Pulmonary artery endothelial cell (primary cell): ENCODE measurements at regions not wholly inside any gene's neighbourhood (a gene's known extent, or its start where the extent isn't known, plus 50 kb on each side); places are given as distances from the start of the nearest gene placed in this dataset.
"Not testable (repeated sequence)": the region's sequence is repeated elsewhere in the genome, so short reads cannot be mapped to it uniquely, and the experiment has no call there.

Experiments used
- DNase-seq: peaks from one replicate; pipeline ENCODE4 v3.0.0-alpha.2; 2011; ENCODE audit warnings: low read depth, low spot score

DNA sequence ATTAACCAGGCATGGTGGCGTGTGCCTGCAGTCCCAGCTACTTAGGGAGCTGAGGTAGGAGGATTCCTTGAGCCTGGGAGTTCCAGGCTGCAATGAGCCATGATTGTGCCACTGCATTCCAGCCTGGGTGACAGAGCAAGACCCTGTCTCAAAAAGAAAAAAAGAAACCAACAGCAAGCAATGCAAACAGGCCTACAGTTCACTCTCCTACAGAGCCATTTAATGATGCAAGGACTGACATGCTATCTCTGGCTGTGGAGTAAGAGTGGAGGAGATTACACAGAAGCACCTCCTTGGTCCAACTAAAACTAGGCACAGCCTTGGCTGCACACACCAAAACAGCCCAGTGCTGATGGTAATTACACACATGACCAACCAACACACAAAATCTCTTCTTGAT, 127.5 kb upstream of the SOD1 start:
- no peak for DNase-seq

DNA sequence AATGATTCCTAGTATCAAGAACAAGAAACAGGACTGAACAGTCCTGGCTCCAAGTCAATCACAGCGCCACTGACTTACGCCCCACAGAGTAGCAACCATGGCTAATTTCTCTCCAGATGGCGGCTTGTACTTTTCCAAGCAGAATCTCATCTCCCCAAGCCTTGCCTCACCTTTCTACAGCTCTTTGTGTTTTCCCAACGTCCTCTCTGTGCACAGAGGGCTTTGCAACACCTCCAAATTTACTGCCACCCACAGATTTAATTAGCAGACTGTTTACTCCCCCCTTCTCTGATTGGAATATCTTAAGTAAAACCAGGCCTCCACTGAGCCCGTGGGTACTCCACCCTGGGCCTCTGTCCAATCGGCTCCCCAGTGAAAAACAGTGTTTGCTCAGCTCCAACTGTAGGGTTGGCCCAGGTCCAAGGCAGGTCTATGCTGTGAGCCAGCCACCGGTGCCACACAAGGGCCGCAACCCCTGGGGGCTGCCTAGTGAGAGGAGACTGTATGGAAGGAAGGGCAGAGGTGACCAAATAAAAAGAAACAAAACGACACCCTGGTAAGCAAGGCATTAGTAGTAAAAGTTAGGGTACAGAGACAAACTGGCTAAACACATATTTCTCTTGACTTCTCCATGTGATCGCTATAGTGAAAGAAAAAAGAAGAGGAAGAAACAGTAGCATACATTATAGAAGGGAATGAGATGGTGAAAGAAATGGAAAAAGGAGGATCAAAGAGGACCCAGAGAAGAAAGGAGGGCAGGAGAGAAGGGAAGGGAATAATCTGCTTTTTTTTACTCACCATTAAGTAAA, 128.4 kb upstream of the SOD1 start:
- DNase-seq, result no peak

DNA sequence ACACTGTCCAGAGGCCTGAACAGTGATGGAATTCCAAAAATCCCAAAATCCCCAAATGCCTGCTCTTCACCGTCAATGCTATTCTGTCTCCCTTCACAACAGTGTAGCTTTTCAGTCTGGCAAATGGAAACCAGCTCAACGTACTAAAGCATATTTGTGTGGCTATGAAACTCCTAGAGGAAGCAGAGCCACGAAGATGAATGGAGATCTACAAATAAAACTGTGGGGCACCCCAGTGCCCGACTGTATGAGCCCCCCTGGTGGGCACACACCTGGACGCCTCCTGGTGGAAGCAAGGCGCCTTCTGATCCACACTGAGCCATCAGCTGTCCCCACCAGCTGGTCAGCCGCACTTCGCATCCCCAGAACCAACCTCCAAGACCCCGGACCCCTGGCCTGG, 129.1 kb upstream of the SOD1 start:
- DNase-seq, result no peak

DNA sequence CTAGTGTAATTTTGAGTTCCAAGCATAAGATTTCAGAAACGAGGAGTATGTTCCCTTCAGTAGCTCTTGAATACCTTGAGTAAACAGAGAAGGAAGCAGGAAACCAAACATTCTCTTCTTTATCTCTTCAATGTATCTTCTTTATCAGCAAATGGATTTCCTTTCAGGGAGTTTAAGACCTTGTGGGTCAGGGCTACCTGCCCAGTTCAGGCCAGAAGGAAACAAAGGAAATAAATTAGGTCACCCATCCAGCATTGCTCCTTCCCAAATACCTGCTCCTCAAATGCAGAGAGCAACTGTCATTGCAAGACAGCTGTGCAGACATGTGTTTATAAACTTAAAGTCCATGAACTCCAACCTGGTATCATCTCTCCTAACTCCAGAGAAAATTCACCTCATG, 130.1 kb upstream of the SOD1 start:
- DNase-seq, result no peak

DNA sequence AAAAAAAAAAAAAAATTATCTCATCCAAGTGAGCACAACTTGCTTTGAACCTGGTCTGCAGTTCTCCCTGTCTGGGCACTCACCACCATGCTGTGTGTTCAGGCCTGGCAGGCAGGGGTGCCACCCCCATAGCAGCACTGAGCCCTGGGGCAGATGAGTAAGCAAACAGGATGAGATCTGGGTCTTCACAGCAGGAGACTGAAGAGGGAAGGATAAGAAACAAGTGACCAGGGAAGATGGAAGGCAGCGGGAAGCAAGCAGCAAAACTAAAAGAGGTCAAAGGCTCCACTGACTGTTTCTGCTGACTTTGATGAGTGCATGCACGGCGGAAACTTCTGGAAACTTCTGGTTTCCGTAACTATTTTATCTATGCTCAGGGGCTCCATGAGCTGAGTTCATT, 133.5 kb upstream of the SOD1 start:
- no peak for DNase-seq

DNA sequence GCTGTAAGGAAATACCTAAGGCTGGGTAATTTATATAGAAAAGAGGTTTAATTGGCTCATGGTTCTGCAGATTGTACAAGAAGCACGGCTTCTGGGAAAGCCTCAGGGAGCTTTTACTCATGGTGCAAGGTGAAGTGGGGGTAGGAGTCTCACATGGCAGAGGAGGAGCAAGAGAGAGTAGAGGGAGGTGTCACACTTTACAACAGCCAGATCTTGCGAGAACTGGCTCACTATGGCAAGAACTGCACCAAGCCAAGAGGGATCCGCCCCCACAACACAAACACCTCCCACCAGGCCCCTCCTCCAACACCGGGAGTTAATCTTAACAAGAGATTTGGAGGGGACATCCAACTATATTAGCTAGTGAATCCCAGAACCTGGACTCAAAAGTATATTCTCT, 135.4 kb upstream of the SOD1 start:
- DNase-seq, result no peak

DNA sequence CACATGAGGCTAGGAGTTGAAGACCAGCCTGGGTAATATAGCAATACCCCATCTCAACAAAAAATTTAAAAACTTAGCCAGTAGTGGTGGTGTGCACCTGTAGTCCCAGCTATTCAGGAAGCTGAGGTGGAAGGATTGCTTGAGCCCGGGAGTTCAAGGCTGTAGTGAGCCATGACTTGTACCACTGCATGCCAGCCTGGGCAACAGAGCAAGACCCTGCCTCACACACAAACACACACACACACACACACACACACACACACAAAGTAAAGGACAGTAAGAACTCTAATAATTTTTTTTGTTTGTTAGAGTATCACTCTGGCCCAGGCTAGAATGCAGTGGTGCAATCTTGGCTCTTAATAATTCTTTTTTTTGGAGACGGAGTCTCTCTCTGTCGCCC, 138.0 kb upstream of the SOD1 start:
- DNase-seq, result no peak

DNA sequence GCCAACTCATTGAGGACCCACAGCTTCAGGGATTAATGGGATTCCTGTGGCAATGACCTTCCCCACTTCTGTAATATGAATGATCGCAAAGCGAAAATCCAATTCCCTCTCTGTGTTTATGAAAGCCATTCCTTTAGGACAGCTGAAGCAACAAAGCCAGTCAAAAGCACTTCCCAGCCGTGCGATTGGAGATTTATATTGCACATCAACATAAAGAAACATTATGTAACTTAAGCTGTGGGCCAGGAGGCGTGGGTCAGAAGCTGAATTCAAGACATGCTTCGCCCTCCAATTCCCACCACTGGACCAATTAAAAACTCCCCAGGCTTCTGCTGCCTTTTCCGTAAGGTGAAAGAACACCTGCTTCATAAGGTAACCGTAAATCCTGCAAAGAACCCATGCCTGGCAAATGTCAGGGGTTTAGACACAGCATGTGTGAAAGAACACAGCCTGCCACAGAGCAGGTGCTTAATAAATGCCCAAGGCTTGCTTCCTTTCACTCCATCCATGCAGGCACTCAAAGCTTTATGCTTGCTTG, 138.9 kb upstream of the SOD1 start:
- no peak for DNase-seq

DNA sequence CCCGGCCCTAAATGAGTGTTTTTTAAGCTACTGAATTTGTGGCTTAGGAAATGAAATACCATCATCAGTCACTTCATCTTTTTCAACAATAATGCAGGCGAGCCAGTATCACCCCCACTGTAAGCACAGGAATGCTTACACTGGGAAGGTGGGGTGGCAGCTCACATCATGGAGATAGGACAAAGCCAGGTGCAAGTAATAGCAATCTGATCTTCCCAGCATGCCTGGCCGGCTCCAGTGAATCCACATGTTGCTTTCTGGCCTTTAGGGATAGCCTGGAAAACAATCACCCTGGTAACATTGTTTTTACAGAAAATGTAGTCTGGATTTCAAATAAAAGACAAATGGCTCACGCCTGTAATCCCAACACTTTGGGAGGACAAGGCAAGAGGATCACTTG, 140.9 kb upstream of the SOD1 start:
- DNase-seq, result no peak

DNA sequence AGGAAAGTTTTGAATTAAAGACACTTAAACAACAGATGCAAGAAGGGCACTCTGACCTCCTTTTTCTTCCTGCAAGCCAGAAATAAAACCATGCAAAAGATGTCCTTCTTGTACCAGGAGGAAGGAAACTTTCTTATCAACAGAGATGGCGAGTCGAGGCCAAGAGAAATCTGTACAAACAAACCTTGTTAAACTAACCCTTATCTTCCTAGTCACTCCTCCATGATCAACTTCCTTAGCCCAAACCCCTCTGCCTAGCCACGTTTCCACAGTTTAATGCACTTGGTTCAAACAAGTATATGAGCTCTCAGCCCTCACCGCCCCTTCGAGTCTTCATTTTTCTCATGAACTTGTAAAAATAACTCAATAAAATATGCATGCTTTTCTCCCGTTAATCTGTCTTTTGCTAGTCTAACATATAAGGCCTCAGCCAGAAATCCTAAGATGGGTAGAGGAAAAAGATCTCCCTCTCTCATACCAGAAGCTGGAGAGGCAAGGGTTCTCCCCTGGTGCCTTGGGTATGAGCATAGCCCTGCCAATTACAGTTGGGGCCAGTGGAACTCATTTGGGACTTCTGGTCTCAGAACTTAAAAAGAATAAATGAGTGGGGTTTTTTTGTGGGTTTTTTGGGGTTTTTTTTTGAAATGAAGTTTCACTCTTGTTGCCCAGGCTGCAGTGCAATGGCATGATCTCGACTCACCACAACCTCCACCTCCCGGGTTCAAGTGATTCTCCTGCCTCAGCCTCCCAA, 141.7 kb upstream of the SOD1 start:
- DNase-seq, result no peak

DNA sequence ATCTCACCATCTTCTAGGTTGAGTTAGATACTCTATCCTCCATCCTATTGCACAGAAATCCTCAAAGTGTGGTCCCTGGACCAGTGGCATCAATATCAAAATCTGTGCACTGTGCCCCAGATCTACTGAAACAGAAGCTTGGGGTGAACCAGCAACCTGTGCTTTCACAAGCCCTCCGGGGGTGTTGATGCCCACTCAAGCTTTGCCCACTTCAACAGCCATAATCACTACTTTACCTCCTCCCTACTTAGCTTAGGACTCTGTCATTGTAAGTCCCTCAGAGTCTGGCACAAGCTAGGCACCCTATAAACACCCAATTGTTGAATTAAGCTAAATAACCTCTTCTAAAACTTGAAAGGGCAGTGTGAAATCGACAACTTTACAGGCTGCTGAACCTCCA, 144.2 kb upstream of the SOD1 start:
- DNase-seq, result no peak

DNA sequence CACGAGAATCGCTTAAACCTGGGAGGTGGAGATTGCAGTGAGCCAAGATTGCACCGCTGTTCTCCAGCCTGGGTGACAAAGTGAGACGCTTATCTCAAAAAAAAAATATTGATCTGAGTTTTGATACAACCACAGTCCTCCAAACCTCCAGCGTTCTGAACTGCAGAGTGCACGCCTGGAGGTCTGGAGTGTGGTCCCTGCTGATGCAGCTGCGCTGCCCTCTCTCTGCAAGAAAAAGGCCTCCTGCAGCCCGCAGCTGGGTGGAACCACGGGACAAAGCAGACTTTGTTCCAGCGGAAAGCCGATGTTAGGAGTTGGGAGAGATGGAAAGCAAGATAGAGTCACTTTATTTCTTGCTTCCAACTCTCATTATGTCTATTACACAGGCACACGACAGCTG, 144.9 kb upstream of the SOD1 start:
- no peak for DNase-seq

DNA sequence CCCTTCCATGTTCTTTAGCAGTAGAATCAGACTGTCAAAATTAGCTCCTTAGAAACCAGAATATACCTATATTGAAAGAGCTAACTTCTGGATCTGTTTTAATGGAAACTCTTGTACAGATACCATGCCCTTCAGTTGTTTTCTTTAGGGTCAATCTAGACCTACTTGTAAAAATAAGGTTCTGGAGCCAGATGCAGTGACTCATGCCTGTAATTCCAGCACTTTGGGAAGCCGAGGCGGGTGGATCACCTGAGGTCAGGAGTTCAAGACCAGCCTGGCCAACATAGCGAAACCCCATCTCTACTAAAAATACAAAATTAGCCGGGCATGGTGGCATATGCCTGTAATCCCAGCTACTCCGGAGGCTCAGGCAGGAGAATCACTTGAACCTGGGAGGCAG, 146.0 kb upstream of the SOD1 start:
- not testable (repeated sequence) for DNase-seq

DNA sequence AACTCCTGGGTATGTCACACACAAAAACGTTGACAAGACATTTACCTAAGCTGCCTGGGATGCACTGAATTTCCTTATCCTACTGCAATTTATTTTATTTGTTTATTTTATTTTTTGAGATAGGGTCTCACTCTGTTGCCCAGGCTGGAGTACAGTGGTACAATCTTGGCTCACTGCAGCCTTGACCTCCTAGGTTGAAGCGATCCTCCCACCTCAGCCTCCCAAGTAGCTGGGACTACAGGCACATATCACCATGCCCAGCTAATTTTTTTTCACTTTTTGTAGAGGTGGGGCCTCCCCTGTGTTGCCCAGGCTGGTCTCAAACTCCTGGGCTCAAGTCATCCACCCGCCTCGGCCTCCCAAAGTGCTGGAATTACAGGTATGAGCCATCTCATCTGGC, 147.5 kb upstream of the SOD1 start:
- not testable (repeated sequence) for DNase-seq

DNA sequence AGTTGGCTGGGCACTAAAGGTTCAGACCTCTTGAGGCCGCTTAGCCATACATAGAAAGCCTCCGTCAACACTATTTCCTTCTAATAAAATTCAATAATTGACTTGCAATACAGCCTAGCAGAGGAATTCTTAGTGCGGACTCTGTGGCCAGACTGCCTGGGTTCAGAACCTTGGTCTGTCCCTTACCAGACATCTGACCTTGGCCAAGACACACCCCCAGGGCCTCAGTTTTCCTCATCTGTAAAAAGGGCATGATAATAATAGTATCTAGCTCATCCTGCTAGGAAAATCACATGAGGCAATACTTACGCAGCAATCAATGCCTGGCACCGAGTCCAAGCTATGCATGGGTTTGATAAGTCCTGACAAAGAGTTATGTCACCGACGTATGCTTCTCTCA, 148.2 kb upstream of the SOD1 start:
- DNase-seq, result no peak

DNA sequence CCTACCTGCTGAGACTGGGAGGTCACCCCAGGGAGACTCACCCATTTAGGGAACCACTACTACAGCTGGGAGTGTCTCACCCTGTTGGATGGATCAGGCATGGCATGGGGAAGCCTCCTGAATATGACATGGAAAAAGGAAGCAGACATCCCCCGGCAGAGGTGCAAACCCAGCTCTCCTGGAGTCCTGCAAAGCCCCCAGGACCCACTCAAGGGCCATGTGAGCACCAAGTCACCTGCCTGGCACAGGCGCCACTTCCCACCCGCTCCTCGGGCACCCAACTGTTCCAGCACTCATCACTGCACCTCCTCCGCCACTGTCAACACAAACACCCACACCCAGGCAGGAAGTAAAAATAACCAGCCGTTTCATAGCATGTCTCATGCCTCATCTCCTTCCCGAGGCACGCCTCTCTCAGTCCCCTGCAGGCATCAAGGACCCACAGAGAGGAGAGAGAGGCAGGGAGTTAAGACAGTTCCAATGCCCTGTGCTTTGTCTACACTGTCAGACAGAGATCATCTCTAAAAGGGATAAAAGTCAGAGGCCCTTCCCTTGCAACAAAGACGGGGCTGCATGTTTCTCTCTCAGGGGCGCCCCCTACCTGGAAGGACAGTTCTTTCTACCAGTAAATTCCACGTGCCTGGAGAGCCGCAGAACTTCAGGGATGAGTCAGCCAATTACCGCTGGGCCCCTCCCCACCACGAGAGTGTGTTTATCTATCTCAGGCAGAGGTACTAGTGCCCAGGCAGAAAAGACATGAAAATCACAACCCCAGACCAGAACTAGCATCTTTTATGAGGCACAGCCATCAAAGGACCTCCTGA, 150.1 kb upstream of the SOD1 start:
- no peak for DNase-seq

DNA sequence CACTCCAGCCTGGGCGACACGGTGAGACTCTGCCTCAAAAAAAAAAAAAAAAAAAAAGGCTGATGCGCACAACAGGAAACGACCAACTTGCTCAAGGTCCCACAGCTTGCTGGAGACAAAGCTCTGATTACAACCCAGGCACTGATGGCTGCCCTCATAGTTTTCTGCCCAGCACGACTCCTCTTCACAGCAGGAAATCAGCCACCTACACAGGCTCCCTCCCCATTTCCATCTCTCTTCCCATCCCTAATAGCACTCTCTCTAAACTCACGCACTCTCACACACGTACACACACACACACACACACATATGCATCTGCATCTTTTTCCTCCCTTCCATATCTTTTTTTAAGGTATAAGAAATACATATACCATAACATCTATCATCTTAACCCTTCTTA, 153.5 kb upstream of the SOD1 start:
- no peak for DNase-seq

DNA sequence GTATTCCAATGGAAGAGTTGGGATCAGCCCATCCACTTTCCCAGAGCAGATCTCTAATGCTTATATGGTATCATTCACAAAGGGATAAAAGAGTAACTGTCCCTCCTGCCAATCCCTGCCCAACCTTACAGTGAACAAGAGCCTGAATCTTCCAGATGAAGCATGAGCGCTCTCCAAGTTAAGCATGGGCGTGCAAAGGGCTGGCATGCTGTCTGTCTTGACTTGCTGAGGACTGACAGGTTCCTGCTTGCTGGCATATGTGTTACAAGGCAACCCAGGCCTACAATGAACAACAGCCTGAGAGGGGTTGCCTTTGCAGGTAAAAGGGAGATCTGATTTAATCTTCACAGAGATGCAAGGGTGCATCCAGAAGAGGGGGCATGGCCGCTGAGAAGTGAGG, 155.6 kb upstream of the SOD1 start:
- no peak for DNase-seq

DNA sequence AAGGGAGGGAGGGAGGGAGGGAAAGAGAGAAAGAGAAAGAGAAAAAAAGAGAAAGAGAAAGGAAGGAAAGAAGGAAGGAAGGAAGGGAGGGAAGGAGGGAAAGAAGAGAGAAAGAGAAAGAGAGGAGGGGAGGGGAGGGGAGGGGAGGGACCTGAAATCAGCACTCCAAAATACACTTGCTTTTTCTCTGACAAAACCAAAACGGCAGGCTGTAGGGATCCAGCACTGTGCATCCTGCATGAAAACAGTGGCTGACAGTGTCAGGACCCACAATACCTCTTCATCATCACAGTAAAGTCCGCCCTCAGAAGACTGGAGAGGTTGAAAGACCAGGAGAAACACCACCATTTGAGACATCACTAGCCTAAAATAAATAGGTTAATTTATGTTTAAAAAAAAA, 156.0 kb upstream of the SOD1 start:
- DNase-seq, result no peak

DNA sequence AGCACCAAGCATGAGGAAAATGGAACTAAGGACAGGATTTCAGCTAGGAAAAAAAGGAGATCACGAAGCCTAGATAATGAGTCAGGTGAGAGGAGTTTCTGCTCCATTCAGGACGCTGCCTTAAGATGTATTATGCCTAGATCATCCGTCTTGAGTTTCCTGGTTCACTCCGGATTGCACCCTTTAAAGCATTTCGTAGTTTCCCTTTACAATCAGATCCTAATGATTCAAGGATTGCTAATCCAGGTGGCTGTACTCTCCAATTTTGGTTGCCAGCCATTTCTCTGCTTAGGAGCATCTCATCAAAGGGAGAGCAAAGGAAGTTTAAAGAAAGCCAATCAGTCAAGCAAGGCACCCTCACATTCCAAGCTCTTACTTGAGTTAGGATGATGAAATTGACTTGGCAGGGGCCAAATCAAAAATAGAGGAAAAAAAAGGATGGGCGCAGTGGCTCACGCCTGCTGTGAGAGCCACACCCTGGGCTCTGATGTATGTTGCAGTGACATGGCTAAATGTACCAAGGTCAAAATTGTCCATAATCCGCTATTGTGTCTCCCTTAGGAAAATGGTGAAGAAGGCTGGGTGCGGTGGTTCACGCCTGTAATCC, 156.9 kb upstream of the SOD1 start:
- DNase-seq, result no peak

DNA sequence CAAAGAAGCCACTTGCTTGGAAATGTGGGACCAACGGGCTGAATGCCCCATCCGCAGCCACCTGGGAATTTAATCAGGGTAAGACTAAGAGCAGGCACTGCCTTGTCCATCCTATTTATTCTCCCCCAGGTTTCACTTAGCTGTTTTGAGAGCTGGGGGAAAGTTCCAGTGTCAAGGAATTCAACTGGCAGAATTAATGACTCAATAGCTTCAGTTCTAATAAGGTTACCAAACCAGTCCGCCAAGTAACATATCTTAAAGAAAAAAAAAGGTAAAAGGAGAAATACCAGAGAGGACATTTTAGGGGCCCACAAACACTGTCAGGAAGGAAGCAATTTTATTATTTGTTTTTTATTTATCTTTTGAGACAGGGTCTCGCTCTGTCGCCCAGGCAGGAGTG, 157.6 kb upstream of the SOD1 start:
- no peak for DNase-seq

DNA sequence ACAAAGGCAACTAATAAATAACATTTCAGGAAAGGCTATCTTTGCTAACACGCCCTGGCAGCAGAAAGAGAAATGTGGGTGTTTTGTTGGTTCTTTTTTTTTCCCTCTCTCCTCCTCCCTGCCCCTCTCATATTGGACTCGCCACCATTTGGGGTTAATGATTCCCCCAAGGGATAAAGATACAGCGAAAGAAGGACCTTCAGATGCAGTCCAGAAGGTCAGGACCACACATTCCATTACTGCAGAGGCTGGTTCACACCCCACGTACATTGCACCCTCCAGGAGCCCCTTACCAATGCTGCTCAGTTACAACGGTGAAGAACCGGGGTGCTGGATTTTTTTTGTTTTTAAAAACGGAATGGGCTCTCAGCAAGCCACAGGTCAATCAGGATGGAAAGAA, 156.9 kb upstream of the TIAM1 start:
- no peak for DNase-seq
